Jurkat, Clone E6-1 (cell line): ENCODE measurements at regions not wholly inside any gene's neighbourhood (a gene's known extent, or its start where the extent isn't known, plus 50 kb on each side); places are given as distances from the start of the nearest gene placed in this dataset.
"Not testable (repeated sequence)": the region's sequence is repeated elsewhere in the genome, so short reads cannot be mapped to it uniquely, and the experiment has no call there.

Experiments
- DNase-seq: peaks from one replicate; pipeline ENCODE4 v3.0.0-alpha.2; 2011; ENCODE audit warnings: low read depth, low spot score
- H3K4me3 ChIP-seq: 2 replicates; pipeline ENCODE4 v1.5.1; 2011; ENCODE audit warnings: mild to moderate bottlenecking, low read length, control low read depth, moderate library complexity

DNA sequence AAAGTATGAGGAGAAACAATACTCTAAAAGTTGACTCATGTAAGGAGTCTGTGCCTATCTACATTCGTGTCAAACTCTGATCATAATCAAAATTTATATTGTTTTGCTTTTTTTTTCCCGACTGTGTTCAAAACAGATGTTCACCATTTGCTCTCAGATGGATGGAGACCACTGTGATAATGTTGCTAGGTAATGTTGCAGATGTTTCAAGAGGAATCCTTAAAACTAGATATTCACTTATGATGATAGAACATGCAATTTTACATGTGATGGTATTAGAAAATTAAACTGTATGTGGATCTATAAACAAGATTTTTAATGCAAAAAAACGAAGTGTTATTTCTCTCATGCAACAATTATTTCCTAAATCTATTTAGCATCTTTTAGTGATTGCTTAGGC, 1080.1 kb downstream of the REEP3 start:
- no peak for DNase-seq

DNA sequence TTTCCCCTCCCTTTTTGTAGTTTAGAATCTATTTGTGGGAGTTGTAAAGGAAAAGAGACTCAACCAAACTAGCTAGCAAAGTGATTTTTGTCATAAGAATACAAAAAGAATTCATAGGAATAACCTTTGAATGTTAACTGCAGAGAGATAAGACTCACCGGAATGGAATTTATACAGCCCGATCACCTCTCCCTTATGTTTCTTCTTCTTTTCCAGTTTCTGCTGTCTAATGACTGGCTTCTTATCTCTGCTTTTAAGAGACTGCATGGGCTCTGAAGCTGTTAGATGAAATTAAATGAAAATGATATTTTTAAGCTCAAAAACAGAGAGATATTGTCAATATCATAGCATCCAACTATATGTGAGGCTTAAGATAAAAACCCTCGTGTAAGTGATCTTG, 1095.9 kb downstream of the REEP3 start:
- no peak overlapping the region for H3K4me3 ChIP-seq
- no peak for DNase-seq

More for the DNA sequence above, 1080.1 kb downstream of the REEP3 start:
- H3K4me3 ChIP-seq: no peak overlapping the region

DNA sequence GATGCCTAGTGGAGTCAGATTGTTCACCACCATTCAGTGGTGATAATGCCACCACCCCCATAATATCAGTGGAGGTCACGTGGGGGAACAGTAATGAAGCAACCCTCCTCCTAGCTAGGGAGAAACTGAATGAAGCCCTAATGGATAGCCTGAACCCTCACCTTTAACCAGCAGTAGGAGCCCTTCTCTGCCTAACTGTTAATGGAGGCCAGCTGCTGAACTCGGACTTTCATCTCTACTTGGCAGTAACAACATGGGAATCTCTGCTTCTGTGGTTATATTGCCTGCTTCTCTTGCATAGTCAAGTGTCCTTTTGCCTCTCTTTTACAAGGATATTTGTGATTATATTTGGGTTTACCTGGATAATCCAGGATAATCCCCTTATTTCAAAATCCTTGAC, 1097.9 kb downstream of the REEP3 start:
- no peak overlapping the region for H3K4me3 ChIP-seq
- no peak for DNase-seq

DNA sequence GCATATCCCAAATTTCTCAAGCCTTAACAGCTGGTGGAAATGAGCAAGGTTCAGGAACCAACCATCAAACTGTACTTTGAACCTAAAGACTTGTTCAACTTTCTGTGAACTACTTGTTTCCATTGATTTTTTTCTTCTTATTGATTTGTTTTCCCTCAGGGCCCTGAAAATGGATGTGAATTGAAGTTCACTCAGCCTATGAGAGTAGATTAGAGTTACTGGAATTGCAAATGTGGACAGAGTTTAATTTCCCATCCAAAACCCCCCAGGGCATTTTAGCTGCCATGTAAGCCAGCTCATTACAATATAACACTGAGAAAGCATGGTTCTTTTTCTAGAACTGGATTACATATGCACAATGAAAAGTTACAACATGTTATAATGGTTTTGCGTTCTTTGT, 1105.7 kb downstream of the REEP3 start:
- H3K4me3 ChIP-seq: no peak overlapping the region
- DNase-seq: no peak

DNA sequence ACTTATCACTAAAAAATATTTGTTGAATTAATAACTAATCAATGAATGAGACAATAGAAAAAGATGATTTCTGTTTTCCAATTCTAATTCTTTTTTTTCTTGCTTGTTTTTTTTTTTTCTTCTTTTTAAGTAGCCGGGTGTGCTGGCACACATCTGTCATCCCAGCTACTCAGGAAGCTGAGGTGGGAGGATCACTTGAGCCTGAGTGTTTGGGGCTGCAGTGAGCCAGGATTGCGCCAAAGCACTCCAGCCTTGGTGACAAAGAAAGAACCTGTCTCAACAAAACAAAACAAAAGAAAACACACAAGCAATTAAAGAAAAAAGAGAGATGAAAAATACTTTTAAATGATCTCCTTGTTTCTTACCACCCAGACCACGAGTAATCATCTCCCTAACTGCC, 1109.3 kb downstream of the REEP3 start:
- H3K4me3 ChIP-seq: no peak overlapping the region
- DNase-seq: no peak

DNA sequence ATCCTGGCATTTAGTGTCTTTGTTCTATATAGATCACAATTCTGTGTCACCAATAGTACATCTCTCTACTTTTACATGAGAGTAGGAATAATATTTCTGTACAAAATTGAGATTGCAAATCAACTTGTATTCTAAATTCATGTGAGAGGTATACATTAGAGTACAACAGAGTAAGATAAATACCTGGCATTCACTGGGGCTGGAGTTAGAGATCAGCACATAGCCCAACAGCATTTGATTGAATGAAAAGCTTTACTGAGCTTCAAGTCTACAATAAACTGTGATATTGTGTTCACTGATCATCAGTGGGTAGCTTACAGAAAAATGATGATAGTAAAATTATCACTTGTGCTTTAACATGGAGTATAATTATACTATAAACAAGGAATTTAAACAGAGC, 1114.7 kb downstream of the REEP3 start:
- DNase-seq: no peak
- H3K4me3 ChIP-seq: no peak overlapping the region

DNA sequence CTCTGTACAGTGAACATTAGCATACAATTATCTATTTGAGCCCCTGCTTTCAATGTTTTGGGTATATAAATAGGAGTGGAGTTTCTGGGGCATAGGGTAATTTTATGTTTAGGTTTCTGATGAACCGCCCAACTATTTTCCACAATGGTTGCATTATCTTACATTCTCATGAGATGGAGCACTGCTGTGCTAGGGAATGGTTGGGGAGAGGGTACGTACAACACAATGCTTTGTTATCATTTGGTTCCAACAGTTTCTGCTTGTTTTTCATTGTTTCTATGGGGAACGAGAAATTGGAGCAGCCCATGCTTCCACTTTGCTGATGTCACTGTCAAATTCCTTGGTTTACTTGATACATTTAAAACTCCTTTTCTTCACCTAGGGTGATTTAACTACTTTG, 1115.3 kb downstream of the REEP3 start:
- no peak overlapping the region for H3K4me3 ChIP-seq
- no peak for DNase-seq

DNA sequence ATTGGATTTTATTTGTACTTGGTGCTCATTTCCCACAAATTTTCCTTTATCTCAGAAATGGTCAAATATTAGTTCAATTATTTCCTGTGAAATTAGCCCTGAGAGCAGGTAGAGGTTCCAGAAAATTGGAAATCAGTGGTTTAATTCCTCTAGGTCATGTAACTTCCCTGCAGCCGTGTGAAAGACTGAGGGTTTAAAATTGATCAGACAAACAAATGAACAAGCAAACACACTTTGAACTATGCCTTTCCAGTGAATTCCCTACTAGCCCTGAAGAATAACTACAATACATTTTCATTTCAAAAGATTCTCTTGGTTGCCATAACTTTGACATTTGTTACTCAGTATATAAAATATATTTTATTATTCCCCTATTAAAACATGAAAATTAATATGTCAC, 1116.7 kb downstream of the REEP3 start:
- DNase-seq: no peak
- H3K4me3 ChIP-seq: no peak overlapping the region

DNA sequence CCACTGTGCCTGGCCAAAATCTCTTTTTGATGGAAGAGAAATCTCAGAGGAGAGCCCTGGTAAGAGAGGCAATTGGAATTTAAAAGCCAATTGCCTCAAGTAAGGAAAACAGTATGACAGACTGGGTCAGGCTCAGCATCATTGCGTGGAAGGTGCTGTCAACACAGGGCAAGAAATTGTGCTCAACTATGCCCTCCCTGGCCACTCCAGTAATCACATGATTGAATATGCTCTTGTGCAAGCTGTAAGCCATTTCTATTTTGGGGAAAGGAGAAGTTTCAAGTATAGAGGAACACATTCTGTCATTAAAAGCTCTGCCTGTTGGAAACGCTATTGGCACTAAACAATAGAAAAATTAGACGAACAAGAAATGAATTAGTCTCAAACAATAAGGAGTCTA, 1127.7 kb downstream of the REEP3 start:
- H3K4me3 ChIP-seq: no peak overlapping the region
- DNase-seq: peak; percentile 7

DNA sequence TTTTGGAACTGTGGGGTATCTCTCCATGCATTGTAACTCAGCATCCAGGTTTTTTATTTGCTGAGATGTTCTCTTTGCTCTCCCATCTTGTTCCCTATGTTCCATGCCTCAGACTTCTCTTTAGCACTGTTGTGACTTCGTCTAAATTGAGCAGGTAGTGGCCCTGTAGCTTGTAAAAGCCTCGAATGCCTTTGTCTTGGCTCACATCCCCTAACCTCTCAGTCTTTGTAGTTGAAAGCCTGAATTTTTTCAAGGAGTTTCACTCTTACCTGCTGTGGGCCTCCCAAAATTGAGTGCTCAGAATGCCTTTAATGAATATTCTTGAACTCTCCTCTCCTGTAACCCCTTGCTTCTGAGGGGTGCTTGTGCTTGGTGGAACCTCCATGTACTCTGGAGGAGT, 1137.3 kb downstream of the REEP3 start:
- no peak for DNase-seq
- H3K4me3 ChIP-seq: no peak overlapping the region

DNA sequence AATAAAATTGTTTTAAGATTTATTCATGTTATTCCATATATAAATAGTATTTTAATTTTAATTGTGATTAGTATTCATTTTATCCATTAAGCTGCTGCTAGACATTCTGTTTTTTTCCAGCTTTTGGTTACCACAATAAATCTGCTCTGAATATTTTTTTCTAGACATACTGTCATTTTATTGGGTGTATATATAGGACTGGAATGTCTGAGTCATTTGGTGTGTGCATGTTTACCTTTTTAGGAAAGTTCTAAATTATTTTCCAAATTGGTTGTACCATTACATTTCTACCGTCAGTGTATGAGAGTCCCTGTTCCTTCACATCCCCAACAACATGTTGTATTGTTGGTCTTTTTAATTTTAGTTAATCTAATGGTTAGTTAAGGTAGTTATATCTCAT, 1138.1 kb downstream of the REEP3 start:
- no peak overlapping the region for H3K4me3 ChIP-seq
- DNase-seq: no peak

DNA sequence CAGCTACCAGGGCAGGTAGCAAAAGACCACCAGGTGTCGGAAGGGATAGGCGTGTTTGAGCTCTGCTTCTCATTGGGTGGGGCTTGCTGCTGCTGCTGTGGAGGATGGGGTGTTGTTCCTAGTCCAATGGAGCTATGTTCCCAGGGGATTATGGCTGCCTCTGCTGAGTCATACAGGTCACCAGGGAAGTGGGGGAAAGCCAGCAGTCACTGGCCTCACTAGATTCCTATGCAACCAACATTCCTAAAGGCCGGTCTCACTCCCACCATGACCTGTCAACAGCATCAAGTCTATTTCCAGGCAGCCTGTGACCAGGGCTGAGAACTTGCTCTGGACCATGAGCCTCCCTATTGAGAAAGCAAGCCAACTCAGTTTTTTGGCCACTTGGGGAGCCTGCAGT, 1160.8 kb downstream of the REEP3 start:
- DNase-seq: no peak
- H3K4me3 ChIP-seq: no peak overlapping the region

DNA sequence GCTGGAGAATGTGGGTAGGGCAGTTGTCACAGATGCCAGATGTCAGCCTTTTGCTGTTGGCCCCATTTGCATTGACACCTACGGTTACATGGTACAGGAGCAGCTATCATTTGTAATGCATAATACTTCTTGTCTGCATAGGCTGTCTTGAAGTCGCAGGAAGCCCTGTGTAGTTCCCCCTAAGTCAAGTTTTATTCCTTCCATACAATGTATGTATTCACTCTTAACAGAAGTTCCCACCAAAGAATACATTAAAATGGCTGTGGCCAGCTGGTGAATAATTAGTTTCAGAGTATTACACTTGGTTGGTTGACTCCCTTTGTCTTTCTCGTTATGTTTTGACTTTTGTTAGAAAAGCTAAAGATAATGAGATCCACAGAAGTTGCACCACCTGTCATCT, 1169.0 kb downstream of the REEP3 start:
- no peak for DNase-seq
- no peak overlapping the region for H3K4me3 ChIP-seq

DNA sequence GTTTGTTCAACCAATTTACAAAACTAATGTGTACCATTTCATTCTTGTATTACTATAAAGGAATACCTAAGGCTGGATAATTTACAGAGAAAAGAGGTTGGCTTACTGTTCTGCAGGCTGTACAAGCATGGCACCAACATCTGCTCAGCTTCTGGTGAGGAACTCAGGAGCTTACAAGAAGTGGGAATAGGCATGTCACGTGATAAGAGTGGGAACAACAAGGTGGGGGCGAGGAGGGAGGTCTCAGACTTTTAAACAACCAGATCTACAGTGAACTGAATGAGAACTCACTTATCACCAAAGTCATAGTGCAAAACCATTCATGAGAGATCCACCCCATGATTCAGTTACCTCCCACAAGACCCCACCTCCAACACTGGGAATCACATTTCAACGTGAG, 1178.0 kb downstream of the REEP3 start:
- no peak for DNase-seq
- no peak overlapping the region for H3K4me3 ChIP-seq

DNA sequence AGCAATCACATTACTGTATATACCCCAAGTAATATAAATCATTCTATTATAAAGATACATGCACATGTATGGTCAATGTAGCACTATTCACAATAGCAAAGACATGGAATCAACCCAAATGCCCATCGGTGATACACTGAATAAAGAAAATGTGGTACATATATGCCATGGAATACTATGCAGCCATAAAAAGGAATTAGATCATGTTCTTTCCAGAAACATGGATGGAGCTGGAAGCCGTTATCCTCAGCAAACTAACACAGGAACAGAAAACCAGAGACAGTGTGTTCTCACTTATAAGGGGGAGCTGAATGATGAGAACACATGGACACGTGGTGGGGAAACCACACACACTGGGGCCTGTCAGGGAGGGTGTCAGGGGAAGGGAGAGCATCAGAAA, 1180.9 kb downstream of the REEP3 start:
- not testable (repeated sequence) for H3K4me3 ChIP-seq

DNA sequence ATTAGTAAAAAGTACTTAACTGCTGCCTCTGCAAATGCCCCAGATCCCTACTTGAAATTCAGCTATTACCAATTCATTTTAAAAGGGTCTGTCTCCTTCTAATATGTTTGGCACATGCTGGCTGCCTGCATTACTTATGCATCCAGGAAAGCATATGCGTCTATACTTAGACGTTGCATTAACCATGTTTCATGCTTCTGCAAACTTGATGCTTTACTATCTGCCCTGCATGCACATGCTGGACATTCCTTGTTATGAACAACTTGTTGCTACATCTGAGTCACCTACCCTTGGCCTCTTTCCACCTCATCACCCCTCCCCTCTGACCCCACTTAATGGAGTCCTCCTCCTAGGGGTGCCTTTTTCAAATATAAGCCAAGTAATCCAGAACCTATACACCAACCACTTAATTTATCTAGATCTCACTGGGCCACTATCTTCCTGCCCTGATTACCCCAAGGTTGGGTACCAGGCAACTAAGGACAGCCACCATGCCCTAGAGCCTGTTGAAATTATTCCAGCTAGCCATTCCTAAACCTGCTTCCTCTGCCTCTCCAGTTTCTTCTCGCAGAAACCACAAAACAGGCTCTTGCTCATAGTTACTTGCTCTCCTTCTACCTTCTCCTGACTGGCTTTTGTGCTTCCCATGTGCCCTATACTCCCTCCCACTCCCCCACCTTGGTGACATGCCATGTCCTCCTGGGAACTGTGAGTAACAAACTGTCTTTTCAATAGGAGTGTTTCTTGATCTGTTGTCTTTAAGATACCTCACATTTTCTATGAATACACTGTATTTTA, 1187.9 kb downstream of the REEP3 start:
- H3K4me3 ChIP-seq: no peak overlapping the region
- DNase-seq: no peak

More for the DNA sequence above, 1180.9 kb downstream of the REEP3 start:
- not testable (repeated sequence) for DNase-seq

DNA sequence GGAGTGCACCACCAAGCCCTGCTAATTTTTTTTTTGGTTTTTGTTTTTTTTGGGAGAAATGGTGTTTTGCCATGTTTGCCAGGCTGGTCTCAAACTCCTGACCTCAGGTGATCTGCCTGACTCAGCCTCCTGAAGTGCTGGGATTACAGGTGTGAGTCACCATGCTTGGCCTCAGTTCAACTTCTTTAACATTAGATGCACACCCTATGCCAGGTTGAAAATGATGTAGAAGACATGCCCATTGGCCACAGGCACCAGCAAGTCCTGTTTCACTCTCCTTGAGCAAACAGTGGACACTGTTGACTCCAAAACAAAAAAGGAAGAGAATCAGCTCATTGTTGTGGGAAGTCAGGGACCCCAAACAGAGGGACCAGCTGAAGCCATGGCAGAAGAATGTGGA, 1205.3 kb downstream of the REEP3 start:
- H3K4me3 ChIP-seq: no peak overlapping the region
- no peak for DNase-seq

DNA sequence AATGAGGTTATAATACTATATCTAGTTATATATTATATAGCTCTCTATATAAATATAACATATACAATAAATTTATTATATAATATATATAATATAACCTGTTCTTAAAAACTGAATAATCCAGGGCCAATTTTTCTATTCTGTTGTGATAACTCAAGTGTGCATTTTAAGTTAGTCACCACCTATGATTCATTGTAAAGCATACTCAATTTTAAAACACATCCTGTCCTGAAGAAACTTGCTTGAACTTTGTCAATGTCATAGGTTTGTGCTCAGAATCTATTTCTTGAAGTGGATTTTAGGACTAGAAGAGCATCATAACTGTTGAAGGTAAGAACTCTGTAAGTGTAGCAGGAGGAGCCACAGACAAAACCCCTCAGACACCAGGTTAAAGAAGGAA, 1209.8 kb downstream of the REEP3 start:
- DNase-seq: no peak

DNA sequence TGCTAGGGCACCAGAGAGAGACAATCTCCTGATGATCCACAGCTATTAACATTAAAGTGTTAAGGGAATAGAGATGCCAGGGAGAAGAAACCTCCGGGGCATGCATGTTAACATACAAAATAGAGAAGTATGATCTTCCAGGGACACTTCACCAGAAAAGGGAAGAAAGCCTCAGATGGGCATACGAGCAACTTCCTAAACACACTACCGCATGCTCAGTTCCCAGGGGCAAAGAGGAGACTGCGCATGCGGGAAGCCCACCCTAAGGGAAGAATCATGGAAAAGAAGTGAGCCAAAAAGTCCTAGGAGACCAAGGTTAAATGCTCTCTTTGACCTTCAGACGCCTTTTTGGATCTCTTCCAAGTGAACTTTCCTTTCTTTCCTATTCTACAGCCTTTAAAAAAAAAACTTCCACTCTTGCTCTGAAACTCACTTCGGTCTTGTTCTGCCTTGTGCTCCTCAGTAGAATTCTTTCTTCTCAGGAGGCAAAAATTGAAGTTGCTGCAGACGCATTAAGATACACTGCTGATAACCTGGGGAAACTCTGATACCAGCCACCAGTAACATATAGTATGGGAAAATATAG, 1211.3 kb downstream of the REEP3 start:
- DNase-seq: no peak

More for the DNA sequence above, 1209.8 kb downstream of the REEP3 start:
- no peak overlapping the region for H3K4me3 ChIP-seq

DNA sequence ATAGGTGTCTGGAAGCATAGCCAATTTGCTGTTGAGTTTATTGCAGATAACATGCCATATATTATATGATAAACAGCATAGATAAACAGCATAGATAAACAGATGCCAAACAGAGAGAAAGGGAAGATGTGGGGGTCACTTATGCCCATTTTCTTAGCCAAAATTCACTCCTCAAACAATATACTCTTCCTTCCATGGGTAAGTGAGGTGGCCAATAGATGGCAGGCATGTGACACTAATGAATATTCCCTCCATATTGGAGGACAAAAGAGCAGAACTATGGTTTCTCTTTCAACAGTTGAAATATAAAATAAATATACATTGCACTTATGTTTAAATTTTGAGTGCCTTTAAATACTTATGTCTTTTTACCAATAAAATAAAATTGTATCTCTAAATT, 1212.8 kb downstream of the REEP3 start:
- H3K4me3 ChIP-seq: no peak overlapping the region
- peak; percentile 35 for DNase-seq

More for the DNA sequence above, 1211.3 kb downstream of the REEP3 start:
- H3K4me3 ChIP-seq: no peak overlapping the region

DNA sequence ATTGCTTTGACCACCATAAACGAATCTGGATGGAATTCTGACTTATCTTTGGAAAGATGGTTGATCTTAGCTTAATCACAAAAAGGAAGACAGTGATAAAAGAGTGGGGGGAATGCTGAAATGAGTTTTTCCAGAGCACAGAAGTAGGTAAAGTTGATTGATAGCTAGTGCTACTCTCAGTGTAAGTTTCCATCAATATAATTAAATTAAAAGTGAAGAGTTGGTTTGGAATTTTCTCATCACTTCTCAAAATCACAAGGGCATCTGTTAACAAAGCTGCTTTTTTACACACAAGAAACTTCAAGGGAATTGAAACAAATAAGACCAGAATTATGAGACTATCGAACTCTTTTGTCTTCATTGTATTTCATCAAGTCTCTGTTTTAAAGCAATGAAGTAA, 1217.3 kb downstream of the REEP3 start:
- no peak for DNase-seq
- no peak overlapping the region for H3K4me3 ChIP-seq
